SK-N-SH (cell line): ENCODE measurements at regions not wholly inside any gene's neighbourhood (a gene's known extent, or its start where the extent isn't known, plus 50 kb on each side); places are given as distances from the start of the nearest gene placed in this dataset.

Experiments used
- CTCF ChIA-PET: fragments of 300-600, 350-600 bp; formaldehyde crosslinking; extraction: SDS; loops from one replicate; lab custom pipeline; 2021; lab: Yijun Ruan, JAX
- POLR2A ChIA-PET: fragments of 350-600 bp; sonication (Branson Sonifier 250); formaldehyde crosslinking; extraction: SDS; loops from one replicate; lab custom pipeline; 2020; ENCODE audit warnings: antibody characterized with exemption, inconsistent platforms; lab: Yijun Ruan, JAX
- DNase-seq: peaks from one replicate; pipeline ENCODE4 v3.0.0; 2012
- H2AFZ ChIP-seq: fragments of 200-600 bp; sonication (generic); 2 replicates; pipeline ENCODE4 v1.8.1; 2016; ENCODE audit warnings: antibody characterized with exemption, mild to moderate bottlenecking, low read depth
- H3F3A ChIP-seq: fragments of 200-600 bp; sonication (generic); replicated peaks from 2 replicates; pipeline ENCODE3; 2016; ENCODE audit warnings: antibody characterized with exemption, mild to moderate bottlenecking; ENCODE audit not compliant: insufficient read depth
- H3K27ac ChIP-seq, 2 experiments: fragments of 200-500 bp in 1 of 2; fragments of 200-600 bp in 1 of 2; sonication (Bioruptor generic) in 1 of 2; sonication (generic), shearing (Covaris generic) in 1 of 2; 2 replicates each; pipeline versions ENCODE4 v1.5.1 to v1.6.1; 2014 to 2016; ENCODE audit warnings: low read depth in 2 of 2, inconsistent platforms in 1 of 2, low read length in 1 of 2, mild to moderate bottlenecking in 1 of 2, mixed read lengths in 1 of 2
- H3K27me3 ChIP-seq: fragments of 200-600 bp; sonication (generic), shearing (Covaris generic); 2 replicates; pipeline ENCODE4 v1.6.1; 2016; ENCODE audit warnings: mixed run types; ENCODE audit not compliant: insufficient read depth
- H3K36me3 ChIP-seq, 2 experiments: fragments of 200-500 bp in 1 of 2; fragments of 200-600 bp in 1 of 2; sonication (Bioruptor generic) in 1 of 2; sonication (generic) in 1 of 2; replicated peaks in 1 of 2; 2 replicates each; pipeline versions ENCODE3 to v1.5.1; 2014 to 2016; ENCODE audit warnings: low read length in 1 of 2, mild to moderate bottlenecking in 1 of 2; ENCODE audit not compliant: insufficient read depth in 2 of 2, control insufficient read depth in 1 of 2
- H3K4me1 ChIP-seq, 2 experiments: fragments of 200-500 bp in 1 of 2; fragments of 200-600 bp in 1 of 2; sonication (Bioruptor generic) in 1 of 2; sonication (generic), shearing (Covaris generic) in 1 of 2; 2 replicates each; pipeline versions ENCODE4 v1.5.1 to v1.6.1; 2014 to 2016; ENCODE audit warnings: low read depth in 1 of 2, low read length in 1 of 2, mixed run types in 1 of 2; ENCODE audit not compliant: insufficient read depth in 2 of 2, control insufficient read depth in 1 of 2
- H3K4me2 ChIP-seq: fragments of 200-600 bp; sonication (generic), shearing (Covaris generic); 2 replicates; pipeline ENCODE4 v1.6.1; 2017; ENCODE audit warnings: mixed run types
- H3K4me3 ChIP-seq, 2 experiments: fragments of 200-500 bp in 1 of 2; fragments of 200-600 bp in 1 of 2; sonication (Bioruptor generic) in 1 of 2; sonication (generic), shearing (Covaris generic) in 1 of 2; 2 replicates each; pipeline versions ENCODE4 v1.5.1 to v1.8.1; 2014 to 2016; ENCODE audit warnings: low read depth in 2 of 2, inconsistent platforms in 1 of 2, low read length in 1 of 2, mild to moderate bottlenecking in 1 of 2, mixed read lengths in 1 of 2, moderate library complexity in 1 of 2
- H3K79me2 ChIP-seq: fragments of 200-600 bp; sonication (generic); 2 replicates; pipeline ENCODE4 v1.8.1; 2017; ENCODE audit warnings: mild to moderate bottlenecking; ENCODE audit not compliant: insufficient read depth
- H3K9ac ChIP-seq: fragments of 200-600 bp; sonication (generic); 2 replicates; pipeline ENCODE4 v1.6.1; 2017; ENCODE audit warnings: mixed run types
- H3K9me2 ChIP-seq: fragments of 200-600 bp; sonication (generic); 2 replicates; pipeline ENCODE4 v1.6.1; 2017; ENCODE audit warnings: mixed run types
- H3K9me3 ChIP-seq: fragments of 200-600 bp; sonication (generic); 2 replicates; pipeline ENCODE4 v1.6.1; 2017; ENCODE audit warnings: mixed run types, mild to moderate bottlenecking, moderate library complexity
- H4K20me1 ChIP-seq: fragments of 200-600 bp; sonication (generic); 2 replicates; pipeline ENCODE4 v1.6.1; 2017; ENCODE audit warnings: mild to moderate bottlenecking, mixed run types; ENCODE audit not compliant: insufficient read depth
- CHD2 ChIP-seq: fragments of 150-350 bp; IDR thresholded peaks from 2 replicates; pipeline ENCODE4 v1.6.1; 2018; ENCODE audit warnings: low read length; ENCODE audit not compliant: partially characterized antibody
- CTCF ChIP-seq: fragments of 200-600 bp; sonication (generic); IDR thresholded peaks from 2 replicates; pipeline ENCODE4 v1.6.1; 2017; ENCODE audit warnings: antibody characterized with exemption, mild to moderate bottlenecking, moderate library complexity
- ELF1 ChIP-seq: IDR thresholded peaks from 2 replicates; pipeline ENCODE4 v1.4.0; 2012
- EP300 ChIP-seq, 2 experiments: IDR thresholded peaks; 2 replicates each; pipeline versions ENCODE4 v1.4.0 to v1.6.1; 2012; ENCODE audit warnings: borderline replicate concordance in 1 of 2, low read depth in 1 of 2, low read length in 1 of 2
- EZH2phosphoT487 ChIP-seq: fragments of 200-600 bp; sonication (generic); IDR thresholded peaks from 2 replicates; pipeline ENCODE4 v1.6.1; 2017; ENCODE audit warnings: low read depth, mixed run types, mild to moderate bottlenecking, antibody characterized with exemption, moderate library complexity, borderline replicate concordance
- FOSL2 ChIP-seq: IDR thresholded peaks from 2 replicates; pipeline ENCODE4 v1.4.0; 2012; ENCODE audit warnings: low read depth, mild to moderate bottlenecking, moderate library complexity, borderline replicate concordance
- FOXM1 ChIP-seq: IDR thresholded peaks from 2 replicates; pipeline ENCODE4 v1.4.0; 2012; ENCODE audit warnings: low read depth, mild to moderate bottlenecking
- GABPA ChIP-seq: IDR thresholded peaks from 2 replicates; pipeline ENCODE4 v1.4.0; 2012; ENCODE audit warnings: low read depth, mild to moderate bottlenecking
- GATA2 ChIP-seq: sonication (generic); formaldehyde crosslinking; IDR thresholded peaks from 2 replicates; pipeline ENCODE4 v1.5.0; 2020; ENCODE audit warnings: mild to moderate bottlenecking, missing genetic modification reagents
- JUND ChIP-seq: IDR thresholded peaks from 2 replicates; pipeline ENCODE4 v1.4.0; 2012
- MEF2A ChIP-seq: IDR thresholded peaks from 2 replicates; pipeline ENCODE4 v1.4.0; 2012; ENCODE audit warnings: low read depth, borderline replicate concordance
- MXI1 ChIP-seq: IDR thresholded peaks from 2 replicates; pipeline ENCODE4 v1.6.1; 2012; ENCODE audit warnings: mild to moderate bottlenecking, low read depth, low read length, improper control_type of control experiment
- NRF1 ChIP-seq: IDR thresholded peaks from 2 replicates; pipeline ENCODE4 v1.6.1; 2012; ENCODE audit warnings: low read depth, mild to moderate bottlenecking, low read length
- PBX3 ChIP-seq: IDR thresholded peaks from 2 replicates; pipeline ENCODE4; 2012
- POLR2AphosphoS5 ChIP-seq: IDR thresholded peaks from 2 replicates; pipeline ENCODE4 v1.6.1; 2012; ENCODE audit warnings: low read depth, low read length
- RAD21 ChIP-seq: IDR thresholded peaks from 2 replicates; pipeline ENCODE4 v1.6.1; 2012; ENCODE audit warnings: mild to moderate bottlenecking, low read length
- RCOR1 ChIP-seq: fragments of 150-350 bp; IDR thresholded peaks from 2 replicates; pipeline ENCODE4 v1.6.1; 2017; ENCODE audit warnings: antibody characterized with exemption, low read length
- RXRA ChIP-seq: IDR thresholded peaks from 2 replicates; pipeline ENCODE4 v1.4.0; 2012; ENCODE audit warnings: low read depth, mild to moderate bottlenecking, borderline replicate concordance
- SIN3A ChIP-seq: IDR thresholded peaks from 2 replicates; pipeline ENCODE4 v1.6.1; 2012; ENCODE audit warnings: low read depth, mild to moderate bottlenecking, low read length, moderate library complexity, borderline replicate concordance
- SMC3 ChIP-seq: IDR thresholded peaks from 2 replicates; pipeline ENCODE4 v1.6.1; 2012; ENCODE audit warnings: low read depth, low read length, improper control_type of control experiment
- TCF12 ChIP-seq: IDR thresholded peaks from 2 replicates; pipeline ENCODE4 v1.4.0; 2012
- TEAD4 ChIP-seq: IDR thresholded peaks from 2 replicates; pipeline ENCODE4 v1.4.0; 2012; ENCODE audit warnings: mild to moderate bottlenecking, borderline replicate concordance; ENCODE audit not compliant: insufficient read depth
- USF1 ChIP-seq: IDR thresholded peaks from 2 replicates; pipeline ENCODE4 v1.4.0; 2012; ENCODE audit warnings: low read depth, borderline replicate concordance
- USF2 ChIP-seq: fragments of 150-350 bp; IDR thresholded peaks from 2 replicates; pipeline ENCODE4 v1.6.1; 2017; ENCODE audit warnings: antibody characterized with exemption, low read length, low read depth, borderline replicate concordance
- YY1 ChIP-seq: IDR thresholded peaks from 2 replicates; pipeline ENCODE4 v1.4.0; 2012; ENCODE audit warnings: low read depth, mild to moderate bottlenecking
- WGBS: methylation state at CpG from one replicate; pipeline ENCODE4 v1.1.6; 2017; ENCODE audit warnings: low lambda C conversion rate; 5-methylcytosine and 5-hydroxymethylcytosine counted together

- Histone ChIP-seq H3K4me3 (peak overlapping the region in 1 of 2 experiments; percentile 9; a peak in 1 of 4 replicates), H3K9me2 (no peaks in the 10 kb centered on the region), H4K20me1 (no peaks in the 10 kb centered on the region), H3K36me3 (no peaks in the 10 kb centered on the region), H3K9me3 (no peaks in the 10 kb centered on the region), H3K4me2 (no peak overlapping the region), H3K9ac (no peak overlapping the region), H3K4me1 (no peaks in the 10 kb centered on the region), H2AFZ (no peak overlapping the region), H3F3A (no peaks in the 10 kb centered on the region), H3K27me3 (no peaks in the 10 kb centered on the region), H3K27ac (no peak overlapping the region), H3K79me2 (no peaks in the 10 kb centered on the region)
- ChIA-PET POLR2A (no interaction called here), CTCF (no interaction called here)
- DNase-seq = no peak
- TF ChIP-seq YY1 (no peak), RAD21 (no peak), RCOR1 (no peak), RXRA (no peak), JUND (no peak), PBX3 (no peak), CHD2 (no peak), SMC3 (no peak), ELF1 (no peak), NRF1 (no peak), GABPA (no peak), CTCF (no peak), TEAD4 (no peak), FOXM1 (no peak), USF2 (no peak)
Observed at GRCh38 chr2:82233806-82234205, 1929.3 kb upstream of the LRRTM1 start.

GRCh38 chr2:82230406-82230805 lies 1925.9 kb upstream of the LRRTM1 start:
- Histone ChIP-seq H2AFZ (no peak overlapping the region), H3K9me3 (no peaks in the 10 kb centered on the region), H3K79me2 (no peaks in the 10 kb centered on the region), H3K4me1 (no peaks in the 10 kb centered on the region), H3F3A (no peaks in the 10 kb centered on the region), H3K36me3 (no peaks in the 10 kb centered on the region), H3K4me3 (no peak overlapping the region), H3K4me2 (no peak overlapping the region), H3K9ac (no peak overlapping the region), H3K27ac (no peak overlapping the region), H3K9me2 (no peaks in the 10 kb centered on the region), H4K20me1 (no peaks in the 10 kb centered on the region), H3K27me3 (no peaks in the 10 kb centered on the region)
- ChIA-PET POLR2A (no interaction called here), CTCF (no interaction called here)
- DNase-seq = no peak
- WGBS = 2% methylated on average over 1 of the region's 1 CpG
- TF ChIP-seq EP300 (IDR thresholded peaks at IDR 0.05; ENCODE audit: borderline replicate concordance in 1 of 2, low read depth in 1 of 2, low read length in 1 of 2) (no peak), MXI1 (no peak), CTCF (no peak), MEF2A (no peak), USF1 (no peak), SIN3A (no peak), EZH2phosphoT487 (no peak), CHD2 (no peak), JUND (no peak), POLR2AphosphoS5 (no peak), TCF12 (no peak), GATA2 (no peak), FOSL2 (no peak)
